Stimulated activated CD4-positive, alpha-beta T cell treated with anti-CD3 and anti-CD28 coated beads, Interleukin-2, amount 100 ng/mL, for 48 hours (primary cell): ENCODE measurements at regions not wholly inside any gene's neighbourhood (a gene's known extent, or its start where the extent isn't known, plus 50 kb on each side); places are given as distances from the start of the nearest gene placed in this dataset.

Source experiments
- DNase-seq, 2 donors: peaks; one replicate each; pipeline ENCODE4 v3.0.0-alpha.2; 2020

GRCh38 chr2:8193686-8194615 lies 487.9 kb upstream of the ID2 start:
- no peak for DNase-seq

- DNase-seq = no peak
These were observed 486.1 kb upstream of the ID2 start for GRCh38 chr2:8195784-8196183.

GRCh38 chr2:8196316-8196715 lies 485.5 kb upstream of the ID2 start:
- no peak for DNase-seq

- no peak for DNase-seq
These were observed 484.8 kb upstream of the ID2 start for GRCh38 chr2:8197101-8197500.

DNA sequence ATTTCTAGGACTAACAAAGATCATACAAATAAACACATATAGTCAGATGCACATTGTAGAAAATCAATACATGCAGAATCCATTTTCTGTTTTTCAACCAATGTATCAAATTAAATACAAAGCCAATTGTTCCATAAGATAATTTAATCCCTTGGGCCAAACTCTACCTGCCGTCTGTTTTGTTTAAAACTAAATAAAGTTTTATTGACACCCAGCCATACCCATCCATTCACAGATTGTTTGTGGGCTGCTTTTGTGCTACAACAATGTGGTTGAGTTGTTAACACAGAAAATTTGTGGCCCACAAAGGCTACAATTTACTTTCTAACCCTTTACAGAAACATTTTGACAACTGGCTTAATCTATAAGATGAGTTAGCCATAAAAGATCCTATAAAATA lies 484.0 kb upstream of the ID2 start:
- DNase-seq = no peak

DNA sequence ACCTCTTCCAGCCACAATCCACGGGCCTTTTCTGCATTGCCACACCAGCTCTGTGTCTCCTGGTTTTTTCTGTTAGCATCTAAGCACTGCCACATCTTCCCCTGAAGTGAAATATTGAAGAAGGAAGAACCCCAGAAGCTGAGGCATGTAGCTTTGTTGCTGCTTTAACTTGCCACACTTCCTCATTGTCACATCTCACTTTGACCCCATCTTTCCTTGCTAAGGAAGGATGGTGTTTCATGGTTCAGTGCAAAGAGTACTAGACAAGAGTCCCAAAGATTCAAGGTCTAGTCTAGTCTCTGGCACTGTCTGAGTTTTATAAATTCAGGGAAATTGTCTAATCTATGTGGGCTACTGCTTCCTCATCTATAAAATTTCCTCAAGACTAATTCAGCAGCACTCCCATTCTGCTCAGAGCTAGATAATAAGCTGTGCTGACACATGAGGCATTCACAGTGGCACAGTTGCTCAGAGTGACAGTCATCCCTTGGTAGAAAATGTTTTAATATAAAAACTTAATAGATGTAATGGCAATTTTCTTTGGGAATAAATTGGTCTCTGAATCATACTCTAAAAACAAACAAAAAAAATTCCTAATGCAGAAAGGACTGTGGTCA lies 483.0 kb upstream of the ID2 start:
- no peak for DNase-seq

GRCh38 chr2:8202132-8202531 lies 479.7 kb upstream of the ID2 start:
- DNase-seq = no peak

GRCh38 chr2:8203364-8203763 lies 478.5 kb upstream of the ID2 start:
- no peak for DNase-seq

- DNase-seq = no peak
These were observed 477.1 kb upstream of the ID2 start for GRCh38 chr2:8204711-8205110.

GRCh38 chr2:8209494-8209893 lies 472.4 kb upstream of the ID2 start:
- DNase-seq = no peak

DNA sequence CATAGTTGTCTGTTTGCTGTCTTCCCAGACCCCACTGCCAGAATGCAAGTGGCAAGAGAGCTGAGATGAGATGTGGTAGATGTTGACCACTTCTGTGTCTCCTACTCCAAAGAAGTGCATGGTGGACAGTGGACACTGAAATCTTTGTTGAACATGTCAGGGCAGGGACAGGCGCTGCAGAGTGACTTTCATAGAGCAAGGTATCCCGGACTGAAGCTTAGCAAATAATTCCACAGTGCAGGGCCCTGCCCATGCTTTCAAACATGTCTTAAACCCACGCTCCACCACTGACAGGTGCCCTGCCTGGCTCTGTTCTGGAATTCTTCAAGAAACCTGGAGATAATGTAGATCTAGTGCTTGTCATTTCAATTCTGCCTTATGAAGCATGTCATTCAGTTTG lies 470.5 kb upstream of the ID2 start:
- no peak for DNase-seq

DNA sequence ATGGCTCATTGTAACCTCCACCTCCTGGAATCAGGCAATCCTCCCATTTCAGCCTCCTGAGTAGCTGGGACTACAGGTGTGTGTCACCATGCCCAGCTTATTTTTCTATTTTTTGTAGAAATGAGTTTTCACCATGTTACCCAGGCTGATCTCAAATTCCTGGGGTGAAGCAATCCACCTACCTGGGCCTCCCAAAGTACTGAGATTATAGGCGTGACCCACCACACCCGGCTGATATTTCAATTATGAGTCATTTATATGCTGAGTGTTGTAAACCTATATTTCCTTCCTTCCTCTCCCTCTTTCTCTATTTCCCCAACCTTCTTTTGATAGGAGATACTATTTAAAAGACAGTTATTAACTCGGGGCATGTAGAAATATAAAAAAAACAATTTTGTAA lies 469.6 kb upstream of the ID2 start:
- no peak for DNase-seq

DNA sequence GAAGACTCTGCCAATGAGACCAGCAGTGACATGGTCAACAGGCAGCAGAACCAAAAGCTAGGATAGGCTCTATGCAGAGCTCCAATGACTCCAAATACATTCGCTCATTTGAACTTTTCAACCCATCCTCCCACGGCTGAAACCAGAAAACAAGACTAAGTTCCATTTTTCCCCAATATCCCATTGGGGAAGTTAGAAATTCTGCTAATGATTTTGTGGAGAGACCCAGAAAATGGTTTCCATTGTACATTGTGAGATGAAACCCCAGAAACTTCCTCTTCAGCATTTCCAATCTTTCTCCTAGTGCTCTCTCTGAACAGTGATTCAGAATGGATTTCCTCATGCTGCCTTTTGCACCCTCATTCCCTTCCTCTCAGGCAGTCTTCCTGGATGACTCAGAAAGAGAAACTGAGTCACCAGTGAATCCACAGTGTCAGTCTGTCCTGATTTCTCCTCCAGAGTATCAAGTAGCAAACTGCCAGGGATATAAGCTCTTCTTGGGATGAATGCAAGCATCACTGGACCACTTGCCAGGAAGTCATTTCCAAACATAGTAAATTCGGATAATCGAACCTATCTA lies 467.7 kb upstream of the ID2 start:
- no peak for DNase-seq

DNA sequence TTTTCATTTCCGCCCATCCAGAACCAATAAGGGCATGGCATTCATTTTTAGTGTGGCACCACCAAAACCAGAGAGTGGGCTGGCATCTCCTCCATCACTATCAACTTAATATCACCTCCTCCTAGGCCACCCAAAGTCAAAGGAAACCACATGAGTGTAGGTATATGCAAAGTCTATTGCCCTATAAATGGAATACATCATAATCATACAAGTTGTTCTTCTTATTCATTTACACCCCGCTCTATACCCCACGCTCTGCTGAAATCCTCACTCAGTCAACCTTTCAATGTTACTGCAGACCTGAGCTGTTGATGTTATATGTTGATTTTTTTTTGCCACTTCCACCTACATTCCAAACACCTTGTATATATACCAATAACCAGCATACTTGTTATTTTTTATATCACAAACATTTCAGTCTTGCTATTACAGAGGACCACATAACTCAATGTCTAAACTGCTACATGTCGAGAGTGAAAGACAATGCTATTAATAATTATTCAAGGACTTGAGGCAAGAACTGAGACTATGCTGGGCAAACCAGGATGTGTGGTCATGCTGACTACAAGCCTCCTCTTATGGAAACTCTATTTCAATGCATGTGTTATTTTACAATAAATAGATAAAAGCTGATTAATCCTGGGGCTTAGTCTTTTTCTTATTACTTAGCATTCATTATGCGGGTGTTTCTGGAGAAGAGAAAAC lies 466.5 kb upstream of the ID2 start:
- no peak for DNase-seq

GRCh38 chr2:8215982-8216381 lies 465.9 kb upstream of the ID2 start:
- no peak for DNase-seq

DNA sequence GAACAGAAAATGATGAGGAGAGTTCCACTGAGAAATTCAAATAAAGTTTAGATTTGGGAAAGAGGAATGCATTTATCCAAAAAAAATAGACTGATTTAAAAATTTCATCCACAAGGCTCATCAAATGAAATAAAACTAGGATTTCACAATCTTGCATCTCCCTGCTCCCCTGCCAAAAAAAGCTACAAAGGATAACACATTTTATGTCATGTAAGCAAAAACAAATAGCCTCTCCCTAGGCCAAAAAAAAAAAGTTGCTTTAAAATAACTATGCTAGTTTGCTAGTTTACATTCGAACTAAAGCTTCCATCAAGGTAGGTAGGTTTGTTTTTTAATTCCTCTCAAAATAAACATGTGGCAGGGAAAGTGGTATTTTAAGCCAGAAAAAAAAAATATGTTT lies 465.5 kb upstream of the ID2 start:
- DNase-seq = no peak

GRCh38 chr2:8217468-8218030 lies 464.3 kb upstream of the ID2 start:
- DNase-seq = no peak

DNA sequence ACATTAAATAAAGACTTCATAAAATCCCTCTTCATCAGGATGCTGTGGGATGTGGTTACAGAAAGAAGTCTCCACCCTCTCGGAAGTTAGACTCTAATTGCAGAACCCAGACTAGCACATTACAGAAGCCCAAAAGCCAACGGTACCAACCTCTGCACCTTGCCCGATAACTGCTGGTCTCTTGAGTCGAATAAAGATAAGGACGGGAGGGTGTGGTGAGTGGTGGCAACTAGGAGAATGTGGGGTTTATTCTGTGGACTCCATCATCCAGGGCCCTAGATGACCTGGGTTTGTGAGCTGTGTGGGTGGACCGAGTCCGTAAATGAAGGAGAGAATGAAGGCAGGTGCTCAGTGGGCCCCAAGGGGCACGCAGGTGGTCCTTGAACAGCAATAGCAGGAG lies 462.8 kb upstream of the ID2 start:
- no peak for DNase-seq

GRCh38 chr2:8219631-8220355 lies 462.1 kb upstream of the ID2 start:
- DNase-seq = no peak

- DNase-seq = no peak
These were observed 458.7 kb upstream of the ID2 start for GRCh38 chr2:8222979-8223694.

DNA sequence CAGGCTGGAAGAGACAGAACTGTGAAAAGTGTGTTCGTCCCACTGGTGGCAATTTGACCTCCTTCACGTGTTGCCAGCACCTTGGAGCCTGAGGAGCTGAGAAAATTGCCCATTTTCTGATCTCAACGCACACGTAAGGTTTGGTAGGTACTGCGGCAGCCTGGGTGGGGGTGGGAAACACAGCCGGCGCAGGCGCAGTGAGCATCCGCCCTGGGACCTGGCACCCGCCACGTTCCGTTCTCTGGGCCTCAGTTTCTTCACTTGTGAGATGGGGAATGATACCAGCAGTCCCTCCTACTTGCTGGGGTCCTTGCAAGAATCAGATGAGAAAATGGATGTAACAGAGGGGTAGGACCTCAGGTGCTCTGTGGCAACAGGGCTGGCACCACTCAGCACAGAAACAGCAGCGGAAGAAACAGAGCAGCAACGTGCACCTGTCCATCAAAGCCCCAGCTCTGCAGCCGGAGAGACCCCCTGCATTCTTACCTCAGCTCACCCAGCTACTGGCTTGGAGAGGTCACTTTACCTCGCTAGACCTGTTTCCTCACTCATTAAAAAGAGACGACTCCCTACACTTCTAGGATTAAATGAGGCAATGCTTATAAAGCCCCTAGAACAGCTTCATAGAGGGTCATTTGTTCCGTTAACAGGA lies 458.0 kb upstream of the ID2 start:
- no peak for DNase-seq
